SK-N-SH treated with all-trans-retinoic acid at 6 μM for 48 hours (cell line): ENCODE measurements at regions not wholly inside any gene's neighbourhood (a gene's known extent, or its start where the extent isn't known, plus 50 kb on each side); places are given as distances from the start of the nearest gene placed in this dataset.

Experiments used
- ATAC-seq: fragments of 200-7000 bp; cut with Tn5 transposase; 3 replicates; pipeline ENCODE4 v1.9.1; 2020; ENCODE audit warnings: mild to moderate bottlenecking, moderate library complexity
- ARNTL ChIP-seq: fragments of 450-650 bp; formaldehyde crosslinking; IDR thresholded peaks from 2 replicates; pipeline ENCODE4 v1.5.0; 2020; ENCODE audit warnings: low read depth, mild to moderate bottlenecking, moderate library complexity, borderline replicate concordance
- CSDC2 ChIP-seq: fragments of 250-450 bp; sonication (Bioruptor Pico); IDR thresholded peaks from 2 replicates; pipeline ENCODE4 v1.5.0; 2020; ENCODE audit warnings: mild to moderate bottlenecking, moderate library complexity
- CSRNP3 ChIP-seq: fragments of 250-450 bp; sonication (Bioruptor Pico); IDR thresholded peaks from 2 replicates; pipeline ENCODE4 v1.5.1; 2021; ENCODE audit warnings: mild to moderate bottlenecking, moderate library complexity
- ESRRG ChIP-seq: fragments of 250-450 bp; sonication (Bioruptor Pico); IDR thresholded peaks from 2 replicates; pipeline ENCODE4 v1.6.1; 2021; ENCODE audit warnings: mild to moderate bottlenecking
- GLIS3 ChIP-seq: fragments of 250-450 bp; sonication (Bioruptor Pico); IDR thresholded peaks from 2 replicates; pipeline ENCODE4 v1.5.0; 2020; ENCODE audit warnings: mild to moderate bottlenecking, moderate library complexity
- ISL1 ChIP-seq: fragments of 250-450 bp; sonication (Bioruptor Pico); IDR thresholded peaks from 2 replicates; pipeline ENCODE4 v2.1.2; 2022; ENCODE audit warnings: mild to moderate bottlenecking, moderate library complexity
- OSR1 ChIP-seq: fragments of 250-450 bp; sonication (Bioruptor Pico); IDR thresholded peaks from 2 replicates; pipeline ENCODE4 v1.8.0; 2022; ENCODE audit warnings: moderate library complexity, mild to moderate bottlenecking, inconsistent platforms
- PPARA ChIP-seq: fragments of 250-450 bp; sonication (Bioruptor Pico); IDR thresholded peaks from 2 replicates; pipeline ENCODE4 v1.5.0; 2020; ENCODE audit warnings: mild to moderate bottlenecking, borderline replicate concordance
- RARB ChIP-seq: fragments of 250-450 bp; sonication (Bioruptor Pico); IDR thresholded peaks from 2 replicates; pipeline ENCODE4 v1.8.0; 2021; ENCODE audit warnings: mild to moderate bottlenecking, moderate library complexity
- SNAI2 ChIP-seq: fragments of 250-450 bp; sonication (Bioruptor Pico); IDR thresholded peaks from 2 replicates; pipeline ENCODE4 v1.5.0; 2020; ENCODE audit warnings: mild to moderate bottlenecking, moderate library complexity
- TCF4 ChIP-seq: fragments of 250-450 bp; sonication (Bioruptor Pico); IDR thresholded peaks from 2 replicates; pipeline ENCODE4 v1.8.0; 2021; ENCODE audit warnings: mild to moderate bottlenecking, moderate library complexity, borderline replicate concordance
- ZC3H10 ChIP-seq: fragments of 250-450 bp; sonication (Bioruptor Pico); IDR thresholded peaks from 2 replicates; pipeline ENCODE4 v1.5.1; 2021; ENCODE audit warnings: mild to moderate bottlenecking, moderate library complexity
- ZFP3 ChIP-seq: fragments of 250-450 bp; sonication (Bioruptor Pico); IDR thresholded peaks from 2 replicates; pipeline ENCODE4 v1.5.0; 2020; ENCODE audit warnings: mild to moderate bottlenecking, moderate library complexity
- ZFP30 ChIP-seq: fragments of 450-650 bp; formaldehyde crosslinking; IDR thresholded peaks from 2 replicates; pipeline ENCODE4 v1.5.0; 2022; ENCODE audit warnings: mild to moderate bottlenecking, moderate library complexity
- ZNF565 ChIP-seq: fragments of 450-650 bp; formaldehyde crosslinking; conservative IDR thresholded peaks from 2 replicates; pipeline ENCODE4 v1.5.0; 2020; ENCODE audit warnings: low read depth, mild to moderate bottlenecking, moderate library complexity
- ZNF70 ChIP-seq: fragments of 450-650 bp; formaldehyde crosslinking; IDR thresholded peaks from 2 replicates; pipeline ENCODE4 v1.5.0; 2020; ENCODE audit warnings: mild to moderate bottlenecking, moderate library complexity
- TF ChIP-seq, protein P1 (sequence below): fragments of 250-450 bp; sonication (Bioruptor Pico); IDR thresholded peaks from 2 replicates; pipeline ENCODE4 v1.8.0; 2020; ENCODE audit warnings: mild to moderate bottlenecking, moderate library complexity, borderline replicate concordance
- TF ChIP-seq, protein P2 (sequence below): fragments of 250-450 bp; sonication (Bioruptor Pico); IDR thresholded peaks from 2 replicates; pipeline ENCODE4 v1.5.1; 2020; ENCODE audit warnings: low read depth, mild to moderate bottlenecking, moderate library complexity
- TF ChIP-seq, protein P3 (sequence below): fragments of 250-450 bp; sonication (Bioruptor Pico); IDR thresholded peaks from 2 replicates; pipeline ENCODE4 v1.8.0; 2021; ENCODE audit warnings: low read depth, mild to moderate bottlenecking, moderate library complexity, borderline replicate concordance
- TF ChIP-seq, protein P4 (sequence below): fragments of 250-450 bp; sonication (Bioruptor Pico); IDR thresholded peaks from 2 replicates; pipeline ENCODE4 v1.5.0; 2020; ENCODE audit warnings: mild to moderate bottlenecking, moderate library complexity

GRCh38 chr10:61119573-61119972, 175.6 kb upstream of the RHOBTB1 start (continued):
- TF ChIP-seq, protein P1, sequence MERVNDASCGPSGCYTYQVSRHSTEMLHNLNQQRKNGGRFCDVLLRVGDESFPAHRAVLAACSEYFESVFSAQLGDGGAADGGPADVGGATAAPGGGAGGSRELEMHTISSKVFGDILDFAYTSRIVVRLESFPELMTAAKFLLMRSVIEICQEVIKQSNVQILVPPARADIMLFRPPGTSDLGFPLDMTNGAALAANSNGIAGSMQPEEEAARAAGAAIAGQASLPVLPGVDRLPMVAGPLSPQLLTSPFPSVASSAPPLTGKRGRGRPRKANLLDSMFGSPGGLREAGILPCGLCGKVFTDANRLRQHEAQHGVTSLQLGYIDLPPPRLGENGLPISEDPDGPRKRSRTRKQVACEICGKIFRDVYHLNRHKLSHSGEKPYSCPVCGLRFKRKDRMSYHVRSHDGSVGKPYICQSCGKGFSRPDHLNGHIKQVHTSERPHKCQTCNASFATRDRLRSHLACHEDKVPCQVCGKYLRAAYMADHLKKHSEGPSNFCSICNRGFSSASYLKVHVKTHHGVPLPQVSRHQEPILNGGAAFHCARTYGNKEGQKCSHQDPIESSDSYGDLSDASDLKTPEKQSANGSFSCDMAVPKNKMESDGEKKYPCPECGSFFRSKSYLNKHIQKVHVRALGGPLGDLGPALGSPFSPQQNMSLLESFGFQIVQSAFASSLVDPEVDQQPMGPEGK (CRISPR knock-in tag): no peak
- TF ChIP-seq ZC3H10 (CRISPR knock-in tag): no peak
- TF ChIP-seq, protein P2, sequence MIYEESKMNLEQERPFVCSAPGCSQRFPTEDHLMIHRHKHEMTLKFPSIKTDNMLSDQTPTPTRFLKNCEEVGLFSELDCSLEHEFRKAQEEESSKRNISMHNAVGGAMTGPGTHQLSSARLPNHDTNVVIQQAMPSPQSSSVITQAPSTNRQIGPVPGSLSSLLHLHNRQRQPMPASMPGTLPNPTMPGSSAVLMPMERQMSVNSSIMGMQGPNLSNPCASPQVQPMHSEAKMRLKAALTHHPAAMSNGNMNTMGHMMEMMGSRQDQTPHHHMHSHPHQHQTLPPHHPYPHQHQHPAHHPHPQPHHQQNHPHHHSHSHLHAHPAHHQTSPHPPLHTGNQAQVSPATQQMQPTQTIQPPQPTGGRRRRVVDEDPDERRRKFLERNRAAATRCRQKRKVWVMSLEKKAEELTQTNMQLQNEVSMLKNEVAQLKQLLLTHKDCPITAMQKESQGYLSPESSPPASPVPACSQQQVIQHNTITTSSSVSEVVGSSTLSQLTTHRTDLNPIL: no peak
- no peak for TF ChIP-seq GLIS3 (CRISPR knock-in tag)
- no peak for TF ChIP-seq PPARA (CRISPR knock-in tag)

- TF ChIP-seq ZFP30 (CRISPR knock-in tag) (no peak), ZNF70 (no peak), ISL1 (CRISPR knock-in tag) (no peak), ZFP3 (CRISPR knock-in tag) (no peak), ZNF565 (CRISPR knock-in tag) (no peak), CSRNP3 (CRISPR knock-in tag) (no peak), RARB (CRISPR knock-in tag) (no peak), ESRRG (no peak), ZC3H10 (CRISPR knock-in tag) (no peak), GLIS3 (CRISPR knock-in tag) (no peak), CSDC2 (CRISPR knock-in tag) (no peak), PPARA (CRISPR knock-in tag) (no peak), TCF4 (CRISPR knock-in tag) (no peak), SNAI2 (no peak), OSR1 (no peak), ARNTL (no peak)
- TF ChIP-seq, protein P3, sequence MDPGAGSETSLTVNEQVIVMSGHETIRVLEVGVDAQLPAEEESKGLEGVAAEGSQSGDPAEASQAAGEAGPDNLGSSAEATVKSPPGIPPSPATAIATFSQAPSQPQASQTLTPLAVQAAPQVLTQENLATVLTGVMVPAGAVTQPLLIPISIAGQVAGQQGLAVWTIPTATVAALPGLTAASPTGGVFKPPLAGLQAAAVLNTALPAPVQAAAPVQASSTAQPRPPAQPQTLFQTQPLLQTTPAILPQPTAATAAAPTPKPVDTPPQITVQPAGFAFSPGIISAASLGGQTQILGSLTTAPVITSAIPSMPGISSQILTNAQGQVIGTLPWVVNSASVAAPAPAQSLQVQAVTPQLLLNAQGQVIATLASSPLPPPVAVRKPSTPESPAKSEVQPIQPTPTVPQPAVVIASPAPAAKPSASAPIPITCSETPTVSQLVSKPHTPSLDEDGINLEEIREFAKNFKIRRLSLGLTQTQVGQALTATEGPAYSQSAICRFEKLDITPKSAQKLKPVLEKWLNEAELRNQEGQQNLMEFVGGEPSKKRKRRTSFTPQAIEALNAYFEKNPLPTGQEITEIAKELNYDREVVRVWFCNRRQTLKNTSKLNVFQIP (CRISPR knock-in tag): no peak
- TF ChIP-seq, protein P2: no peak
- TF ChIP-seq, protein P4, sequence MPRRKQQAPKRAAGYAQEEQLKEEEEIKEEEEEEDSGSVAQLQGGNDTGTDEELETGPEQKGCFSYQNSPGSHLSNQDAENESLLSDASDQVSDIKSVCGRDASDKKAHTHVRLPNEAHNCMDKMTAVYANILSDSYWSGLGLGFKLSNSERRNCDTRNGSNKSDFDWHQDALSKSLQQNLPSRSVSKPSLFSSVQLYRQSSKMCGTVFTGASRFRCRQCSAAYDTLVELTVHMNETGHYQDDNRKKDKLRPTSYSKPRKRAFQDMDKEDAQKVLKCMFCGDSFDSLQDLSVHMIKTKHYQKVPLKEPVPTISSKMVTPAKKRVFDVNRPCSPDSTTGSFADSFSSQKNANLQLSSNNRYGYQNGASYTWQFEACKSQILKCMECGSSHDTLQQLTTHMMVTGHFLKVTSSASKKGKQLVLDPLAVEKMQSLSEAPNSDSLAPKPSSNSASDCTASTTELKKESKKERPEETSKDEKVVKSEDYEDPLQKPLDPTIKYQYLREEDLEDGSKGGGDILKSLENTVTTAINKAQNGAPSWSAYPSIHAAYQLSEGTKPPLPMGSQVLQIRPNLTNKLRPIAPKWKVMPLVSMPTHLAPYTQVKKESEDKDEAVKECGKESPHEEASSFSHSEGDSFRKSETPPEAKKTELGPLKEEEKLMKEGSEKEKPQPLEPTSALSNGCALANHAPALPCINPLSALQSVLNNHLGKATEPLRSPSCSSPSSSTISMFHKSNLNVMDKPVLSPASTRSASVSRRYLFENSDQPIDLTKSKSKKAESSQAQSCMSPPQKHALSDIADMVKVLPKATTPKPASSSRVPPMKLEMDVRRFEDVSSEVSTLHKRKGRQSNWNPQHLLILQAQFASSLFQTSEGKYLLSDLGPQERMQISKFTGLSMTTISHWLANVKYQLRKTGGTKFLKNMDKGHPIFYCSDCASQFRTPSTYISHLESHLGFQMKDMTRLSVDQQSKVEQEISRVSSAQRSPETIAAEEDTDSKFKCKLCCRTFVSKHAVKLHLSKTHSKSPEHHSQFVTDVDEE (CRISPR knock-in tag): no peak
- TF ChIP-seq, protein P1 (CRISPR knock-in tag): no peak
- TF ChIP-seq, all 23 proteins: peak for 0
- no peak for ATAC-seq
Measured at GRCh38 chr10:61115897-61116296, 171.9 kb upstream of the RHOBTB1 start.
